ENCODE measurements at regions not wholly inside any gene's neighbourhood (a gene's known extent, or its start where the extent isn't known, plus 50 kb on each side); places are given as distances from the start of the nearest gene placed in this dataset.

DNA sequence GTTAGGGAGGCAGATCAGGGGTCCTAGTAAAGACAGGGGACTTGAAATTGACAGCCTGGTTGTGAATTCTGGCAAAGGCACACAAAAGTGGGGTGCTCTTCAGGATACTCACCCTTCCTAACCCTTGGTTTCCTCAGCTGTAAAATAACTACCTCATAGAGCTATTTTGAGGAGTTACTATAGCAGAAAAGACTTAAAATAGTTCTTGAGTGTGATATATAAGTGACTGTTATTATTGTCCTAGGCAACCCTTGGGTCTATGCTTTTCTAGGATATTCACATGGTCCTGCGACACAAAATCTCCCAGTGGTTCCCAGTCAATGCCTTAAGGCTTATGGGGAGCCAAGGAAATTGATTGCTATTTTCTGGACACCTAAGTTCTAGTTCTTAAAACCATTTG lies 98.1 kb upstream of the NAMPT start:
- TF ChIP-seq, protein P1, sequence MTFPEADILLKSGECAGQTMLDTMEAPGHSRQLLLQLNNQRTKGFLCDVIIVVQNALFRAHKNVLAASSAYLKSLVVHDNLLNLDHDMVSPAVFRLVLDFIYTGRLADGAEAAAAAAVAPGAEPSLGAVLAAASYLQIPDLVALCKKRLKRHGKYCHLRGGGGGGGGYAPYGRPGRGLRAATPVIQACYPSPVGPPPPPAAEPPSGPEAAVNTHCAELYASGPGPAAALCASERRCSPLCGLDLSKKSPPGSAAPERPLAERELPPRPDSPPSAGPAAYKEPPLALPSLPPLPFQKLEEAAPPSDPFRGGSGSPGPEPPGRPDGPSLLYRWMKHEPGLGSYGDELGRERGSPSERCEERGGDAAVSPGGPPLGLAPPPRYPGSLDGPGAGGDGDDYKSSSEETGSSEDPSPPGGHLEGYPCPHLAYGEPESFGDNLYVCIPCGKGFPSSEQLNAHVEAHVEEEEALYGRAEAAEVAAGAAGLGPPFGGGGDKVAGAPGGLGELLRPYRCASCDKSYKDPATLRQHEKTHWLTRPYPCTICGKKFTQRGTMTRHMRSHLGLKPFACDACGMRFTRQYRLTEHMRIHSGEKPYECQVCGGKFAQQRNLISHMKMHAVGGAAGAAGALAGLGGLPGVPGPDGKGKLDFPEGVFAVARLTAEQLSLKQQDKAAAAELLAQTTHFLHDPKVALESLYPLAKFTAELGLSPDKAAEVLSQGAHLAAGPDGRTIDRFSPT (tag by site-specific recombination; IDR thresholded peaks at IDR 0.05), result no peak
- TF ChIP-seq ZNF677 (tag by site-specific recombination; IDR thresholded peaks at IDR 0.05) (no peak), ZNF558 (tag by site-specific recombination; IDR thresholded peaks at IDR 0.05) (no peak), ZNF335 (tag by site-specific recombination; conservative IDR thresholded peaks at IDR 0.05) (no peak), TCF7L2 (IDR thresholded peaks at IDR 0.05; ENCODE audit: borderline replicate concordance, low read depth, low read length) (no peak), ZNF624 (tag by site-specific recombination; IDR thresholded peaks at IDR 0.05) (no peak), ZNF174 (tag by site-specific recombination; IDR thresholded peaks at IDR 0.05) (no peak), ZNF529 (tag by site-specific recombination; IDR thresholded peaks at IDR 0.05; ENCODE audit: insufficient replicate concordance) (no peak), ZNF660 (tag by site-specific recombination; IDR thresholded peaks at IDR 0.05) (no peak), HOXA7 (CRISPR knock-in tag; IDR thresholded peaks at IDR 0.05; ENCODE audit: borderline replicate concordance) (no peak)
- TF ChIP-seq, protein P2, sequence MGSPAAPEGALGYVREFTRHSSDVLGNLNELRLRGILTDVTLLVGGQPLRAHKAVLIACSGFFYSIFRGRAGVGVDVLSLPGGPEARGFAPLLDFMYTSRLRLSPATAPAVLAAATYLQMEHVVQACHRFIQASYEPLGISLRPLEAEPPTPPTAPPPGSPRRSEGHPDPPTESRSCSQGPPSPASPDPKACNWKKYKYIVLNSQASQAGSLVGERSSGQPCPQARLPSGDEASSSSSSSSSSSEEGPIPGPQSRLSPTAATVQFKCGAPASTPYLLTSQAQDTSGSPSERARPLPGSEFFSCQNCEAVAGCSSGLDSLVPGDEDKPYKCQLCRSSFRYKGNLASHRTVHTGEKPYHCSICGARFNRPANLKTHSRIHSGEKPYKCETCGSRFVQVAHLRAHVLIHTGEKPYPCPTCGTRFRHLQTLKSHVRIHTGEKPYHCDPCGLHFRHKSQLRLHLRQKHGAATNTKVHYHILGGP (tag by site-specific recombination; IDR thresholded peaks at IDR 0.05), result no peak
- TF ChIP-seq, protein P3, sequence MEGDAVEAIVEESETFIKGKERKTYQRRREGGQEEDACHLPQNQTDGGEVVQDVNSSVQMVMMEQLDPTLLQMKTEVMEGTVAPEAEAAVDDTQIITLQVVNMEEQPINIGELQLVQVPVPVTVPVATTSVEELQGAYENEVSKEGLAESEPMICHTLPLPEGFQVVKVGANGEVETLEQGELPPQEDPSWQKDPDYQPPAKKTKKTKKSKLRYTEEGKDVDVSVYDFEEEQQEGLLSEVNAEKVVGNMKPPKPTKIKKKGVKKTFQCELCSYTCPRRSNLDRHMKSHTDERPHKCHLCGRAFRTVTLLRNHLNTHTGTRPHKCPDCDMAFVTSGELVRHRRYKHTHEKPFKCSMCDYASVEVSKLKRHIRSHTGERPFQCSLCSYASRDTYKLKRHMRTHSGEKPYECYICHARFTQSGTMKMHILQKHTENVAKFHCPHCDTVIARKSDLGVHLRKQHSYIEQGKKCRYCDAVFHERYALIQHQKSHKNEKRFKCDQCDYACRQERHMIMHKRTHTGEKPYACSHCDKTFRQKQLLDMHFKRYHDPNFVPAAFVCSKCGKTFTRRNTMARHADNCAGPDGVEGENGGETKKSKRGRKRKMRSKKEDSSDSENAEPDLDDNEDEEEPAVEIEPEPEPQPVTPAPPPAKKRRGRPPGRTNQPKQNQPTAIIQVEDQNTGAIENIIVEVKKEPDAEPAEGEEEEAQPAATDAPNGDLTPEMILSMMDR (tag by site-specific recombination; IDR thresholded peaks at IDR 0.05), result no peak
- TF ChIP-seq, protein P4, sequence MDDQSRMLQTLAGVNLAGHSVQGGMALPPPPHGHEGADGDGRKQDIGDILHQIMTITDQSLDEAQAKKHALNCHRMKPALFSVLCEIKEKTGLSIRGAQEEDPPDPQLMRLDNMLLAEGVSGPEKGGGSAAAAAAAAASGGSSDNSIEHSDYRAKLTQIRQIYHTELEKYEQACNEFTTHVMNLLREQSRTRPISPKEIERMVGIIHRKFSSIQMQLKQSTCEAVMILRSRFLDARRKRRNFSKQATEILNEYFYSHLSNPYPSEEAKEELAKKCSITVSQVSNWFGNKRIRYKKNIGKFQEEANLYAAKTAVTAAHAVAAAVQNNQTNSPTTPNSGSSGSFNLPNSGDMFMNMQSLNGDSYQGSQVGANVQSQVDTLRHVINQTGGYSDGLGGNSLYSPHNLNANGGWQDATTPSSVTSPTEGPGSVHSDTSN (CRISPR knock-in tag; IDR thresholded peaks at IDR 0.05), result no peak
- TF ChIP-seq, protein P5, sequence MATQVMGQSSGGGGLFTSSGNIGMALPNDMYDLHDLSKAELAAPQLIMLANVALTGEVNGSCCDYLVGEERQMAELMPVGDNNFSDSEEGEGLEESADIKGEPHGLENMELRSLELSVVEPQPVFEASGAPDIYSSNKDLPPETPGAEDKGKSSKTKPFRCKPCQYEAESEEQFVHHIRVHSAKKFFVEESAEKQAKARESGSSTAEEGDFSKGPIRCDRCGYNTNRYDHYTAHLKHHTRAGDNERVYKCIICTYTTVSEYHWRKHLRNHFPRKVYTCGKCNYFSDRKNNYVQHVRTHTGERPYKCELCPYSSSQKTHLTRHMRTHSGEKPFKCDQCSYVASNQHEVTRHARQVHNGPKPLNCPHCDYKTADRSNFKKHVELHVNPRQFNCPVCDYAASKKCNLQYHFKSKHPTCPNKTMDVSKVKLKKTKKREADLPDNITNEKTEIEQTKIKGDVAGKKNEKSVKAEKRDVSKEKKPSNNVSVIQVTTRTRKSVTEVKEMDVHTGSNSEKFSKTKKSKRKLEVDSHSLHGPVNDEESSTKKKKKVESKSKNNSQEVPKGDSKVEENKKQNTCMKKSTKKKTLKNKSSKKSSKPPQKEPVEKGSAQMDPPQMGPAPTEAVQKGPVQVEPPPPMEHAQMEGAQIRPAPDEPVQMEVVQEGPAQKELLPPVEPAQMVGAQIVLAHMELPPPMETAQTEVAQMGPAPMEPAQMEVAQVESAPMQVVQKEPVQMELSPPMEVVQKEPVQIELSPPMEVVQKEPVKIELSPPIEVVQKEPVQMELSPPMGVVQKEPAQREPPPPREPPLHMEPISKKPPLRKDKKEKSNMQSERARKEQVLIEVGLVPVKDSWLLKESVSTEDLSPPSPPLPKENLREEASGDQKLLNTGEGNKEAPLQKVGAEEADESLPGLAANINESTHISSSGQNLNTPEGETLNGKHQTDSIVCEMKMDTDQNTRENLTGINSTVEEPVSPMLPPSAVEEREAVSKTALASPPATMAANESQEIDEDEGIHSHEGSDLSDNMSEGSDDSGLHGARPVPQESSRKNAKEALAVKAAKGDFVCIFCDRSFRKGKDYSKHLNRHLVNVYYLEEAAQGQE (tag by site-specific recombination; IDR thresholded peaks at IDR 0.05), result no peak
